Right lobe of liver (tissue), 4 donors: ENCODE measurements at regions not wholly inside any gene's neighbourhood (a gene's known extent, or its start where the extent isn't known, plus 50 kb on each side); places are given as distances from the start of the nearest gene placed in this dataset.

Experiments used
- CTCF ChIP-seq, 4 donors: fragments of 200-600 bp in 3 of 4; fragments of 450-650 bp in 1 of 4; IDR thresholded peaks; one replicate each; pipeline versions ENCODE4 v1.5.1 to v1.8.0; 2016 to 2022; ENCODE audit warnings: antibody characterized with exemption in 4 of 4, mild to moderate bottlenecking in 2 of 4
- POLR2A ChIP-seq: fragments of 450-650 bp; IDR thresholded peaks from one replicate; pipeline ENCODE4 v1.6.1; 2017; ENCODE audit warnings: antibody characterized with exemption, mild to moderate bottlenecking
- donor health status: DM: no; HTN: no; CAD: no.
- donor health status: DM: no; HTN: no; CAD: no.
- donor health status: DM: no; HTN: yes; CAD: no.

- no peak for TF ChIP-seq CTCF (IDR thresholded peaks at IDR 0.05)
- TF ChIP-seq POLR2A, result no peak
Observed at GRCh38 chr2:139360654-139361053, 580.5 kb upstream of the NXPH2 start.
